HG03159 (cell line): ENCODE measurements at regions not wholly inside any gene's neighbourhood (a gene's known extent, or its start where the extent isn't known, plus 50 kb on each side); places are given as distances from the start of the nearest gene placed in this dataset.

Source experiments
- ATAC-seq: cut with Tn5 transposase; IDR thresholded peaks from one replicate; pipeline ENCODE4 v1.9.1; 2021; ENCODE audit warnings: mild to moderate bottlenecking, moderate library complexity; ENCODE audit not compliant: unreplicated experiment

DNA sequence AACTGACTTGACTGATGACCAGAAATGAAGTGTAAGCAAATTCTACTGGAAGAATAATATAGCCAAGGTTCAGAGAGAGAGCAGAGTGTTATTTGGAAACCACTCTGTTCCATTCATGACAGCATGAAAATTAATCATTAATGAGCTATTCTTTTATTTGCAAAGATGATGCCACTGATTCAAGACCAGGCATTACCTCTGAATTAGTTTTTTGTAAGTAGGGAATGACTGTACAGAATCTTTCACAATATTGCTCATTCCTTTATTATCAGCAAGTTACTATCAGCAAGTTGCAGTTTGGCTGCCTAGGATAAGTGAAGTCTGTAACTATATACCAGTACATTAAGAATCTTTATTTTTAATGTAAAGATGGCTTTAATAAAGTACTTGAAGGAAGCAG, 75.1 kb upstream of the RGMB start:
- no peak for ATAC-seq

DNA sequence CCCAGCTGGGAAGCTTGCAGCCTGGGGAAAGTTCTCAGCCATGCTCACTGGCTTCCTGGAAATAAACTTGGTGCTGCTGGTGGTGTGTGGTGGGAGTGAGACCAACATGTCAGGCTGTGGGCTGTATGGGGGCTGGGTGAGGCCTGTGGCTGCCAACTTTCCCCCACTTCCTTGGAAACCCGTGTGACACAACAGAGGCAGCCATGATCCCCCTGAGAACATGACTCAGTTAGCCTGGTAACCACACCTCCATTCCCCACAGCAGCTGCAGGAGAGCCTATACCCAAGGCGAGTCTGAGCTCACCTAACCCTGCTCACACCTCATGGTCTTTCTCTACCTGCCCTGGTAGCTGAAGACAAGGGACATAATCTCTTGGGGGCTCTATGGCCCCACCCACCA, 72.7 kb upstream of the RGMB start:
- no peak for ATAC-seq

GRCh38 chr5:98705841-98706240, 67.6 kb upstream of the RGMB start:
- no peak for ATAC-seq

DNA sequence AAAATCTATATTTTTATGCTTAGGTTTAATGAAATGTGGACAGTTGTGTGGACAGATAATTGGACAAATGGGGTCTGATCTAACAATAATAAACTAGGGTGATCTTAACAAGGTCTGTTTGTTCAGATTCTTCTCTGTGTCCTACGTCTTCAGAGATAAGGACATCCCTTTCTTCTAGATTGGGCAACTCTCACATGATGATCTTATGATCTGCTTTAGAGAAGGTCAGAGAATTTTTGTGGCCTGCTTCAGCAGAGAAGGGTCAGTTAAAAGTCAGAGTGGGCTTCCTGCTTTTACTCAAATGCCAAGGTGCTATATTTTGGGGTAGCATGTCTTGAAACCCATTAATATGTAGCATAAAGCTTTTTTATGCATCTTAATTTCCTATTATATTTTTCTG, 63.8 kb upstream of the RGMB start:
- no peak for ATAC-seq

DNA sequence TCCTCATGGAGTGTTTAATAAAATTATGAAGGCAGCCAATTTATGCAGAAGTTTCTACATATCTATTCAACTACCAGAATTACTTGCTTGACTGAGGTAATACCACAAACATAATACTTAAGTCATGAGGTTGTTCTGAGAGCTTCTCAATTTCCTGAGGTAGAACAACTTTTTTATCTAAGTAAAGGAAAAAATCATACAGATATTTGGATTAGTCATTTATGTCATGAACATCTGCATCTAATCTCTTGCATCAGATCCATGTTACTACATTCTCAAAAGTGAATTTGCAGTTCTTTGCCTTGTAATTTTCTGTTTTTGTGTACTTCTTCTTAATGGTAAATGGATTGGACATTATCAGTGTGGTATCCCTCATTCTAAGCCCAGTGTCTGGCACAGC, 60.4 kb upstream of the RGMB start:
- no peak for ATAC-seq

- ATAC-seq: no peak
These were observed 59.6 kb upstream of the RGMB start for GRCh38 chr5:98713856-98714255.

GRCh38 chr5:98714710-98715288, 58.7 kb upstream of the RGMB start:
- no peak for ATAC-seq

- no peak for ATAC-seq
These were observed 52.1 kb upstream of the RGMB start for GRCh38 chr5:98721231-98721928.

DNA sequence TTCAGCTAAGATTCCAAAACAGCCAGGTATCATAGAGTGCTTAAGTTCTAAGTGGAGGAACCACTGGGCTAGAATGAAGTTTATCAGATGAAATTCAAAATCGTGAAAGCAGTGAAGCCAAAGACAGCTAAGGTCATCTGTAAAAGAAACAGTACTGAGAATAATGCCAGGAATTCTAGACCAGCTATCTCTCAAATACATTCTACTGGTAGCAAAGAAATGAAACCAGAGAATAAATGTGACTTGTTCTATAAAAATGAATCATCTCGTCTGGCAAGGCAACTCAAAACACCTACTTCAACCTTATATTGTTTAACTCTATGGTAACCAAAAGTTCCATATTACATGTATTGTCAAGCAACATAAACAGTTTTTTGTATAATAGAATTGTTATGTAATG, 51.3 kb upstream of the RGMB start:
- ATAC-seq: no peak

GRCh38 chr5:98723061-98723460, 50.4 kb upstream of the RGMB start:
- no peak for ATAC-seq
